NCI-H748 treated with DMSO at 0.1 percent for 48 hours (cell line): ENCODE measurements at regions not wholly inside any gene's neighbourhood (a gene's known extent, or its start where the extent isn't known, plus 50 kb on each side); places are given as distances from the start of the nearest gene placed in this dataset.
"Not testable (repeated sequence)": the region's sequence is repeated elsewhere in the genome, so short reads cannot be mapped to it uniquely, and the experiment has no call there.

Experiments used
- DNase-seq: peaks from one replicate; lab custom pipeline; 2025; lab: John Stamatoyannopoulos, UW

DNA sequence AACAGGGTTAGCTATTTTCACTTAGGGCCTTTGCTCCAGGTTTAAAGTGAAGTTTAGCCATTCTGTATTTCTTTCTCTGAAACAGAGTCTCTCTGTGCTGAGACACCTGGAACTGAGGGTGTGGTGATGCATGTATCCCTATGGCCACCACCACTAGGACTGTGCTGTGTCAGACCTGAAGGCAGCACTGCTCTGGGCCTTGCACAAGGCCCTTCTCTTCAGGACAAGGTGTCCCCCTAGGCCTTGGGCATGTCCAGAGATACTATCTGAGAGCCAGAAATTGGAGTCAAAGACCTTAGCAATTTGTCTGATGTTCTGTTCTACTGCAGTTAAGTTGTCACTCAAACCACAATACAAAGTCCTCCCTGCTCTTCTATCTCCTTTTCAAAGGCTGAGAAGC, 1649.2 kb downstream of the AMY1C start:
- DNase-seq = no peak

DNA sequence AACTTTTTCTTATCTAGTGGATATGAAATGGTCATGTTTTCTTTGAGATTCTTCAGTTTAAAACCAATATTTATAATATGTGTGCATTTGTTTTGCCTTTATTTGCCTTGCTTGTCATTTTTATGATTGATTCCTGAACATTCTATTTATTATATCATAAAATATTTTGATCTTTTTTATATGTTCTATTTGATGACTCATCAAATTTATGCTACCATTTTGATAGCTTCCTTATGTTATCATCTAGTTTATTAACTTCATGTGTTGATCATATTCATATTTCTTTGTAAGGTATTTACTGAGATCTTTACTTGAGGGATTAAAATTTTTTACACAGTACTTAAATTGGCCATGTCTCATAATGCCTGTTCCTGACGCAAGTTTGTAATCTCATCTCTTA, 1650.0 kb downstream of the AMY1C start:
- no peak for DNase-seq

DNA sequence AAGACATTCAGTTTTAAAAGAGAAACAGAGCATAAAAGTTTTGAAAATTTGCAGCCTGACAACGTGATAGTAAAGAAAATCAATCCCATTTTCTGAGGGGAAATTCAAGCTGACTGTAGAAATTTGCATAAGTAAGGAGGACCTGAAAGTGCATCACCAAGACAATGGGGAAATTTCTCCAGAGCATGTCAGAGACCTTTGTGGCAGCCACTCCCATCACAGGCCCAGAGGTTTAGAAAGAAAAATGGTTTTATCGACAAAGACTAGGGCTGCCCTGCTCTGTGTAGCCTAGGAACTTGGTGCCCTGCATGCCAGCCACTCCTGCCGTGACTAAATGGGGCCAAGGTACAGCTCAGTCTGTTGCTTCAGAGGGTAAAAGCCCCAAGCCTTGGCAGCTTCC, 1640.2 kb upstream of the PRMT6 start:
- no peak for DNase-seq

DNA sequence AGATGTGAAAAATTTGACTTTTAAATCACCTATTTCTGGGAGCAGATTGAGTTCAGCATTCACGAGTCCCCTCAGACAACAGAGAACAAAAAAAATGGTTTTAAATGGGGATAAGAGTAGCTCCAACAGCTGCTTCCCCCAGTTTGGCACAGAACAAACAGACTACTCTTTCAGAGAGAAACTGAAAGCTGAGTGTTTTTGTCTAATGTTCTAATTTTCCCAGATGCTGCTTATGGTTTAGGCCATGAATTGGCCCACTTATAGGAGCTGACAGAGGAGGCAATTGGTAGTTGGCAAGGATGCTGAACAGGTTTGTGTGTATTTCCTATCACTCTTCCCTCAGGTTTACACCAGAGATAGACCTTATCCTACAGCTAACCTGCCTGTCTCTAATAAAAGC, 1637.4 kb upstream of the PRMT6 start:
- DNase-seq = no peak

DNA sequence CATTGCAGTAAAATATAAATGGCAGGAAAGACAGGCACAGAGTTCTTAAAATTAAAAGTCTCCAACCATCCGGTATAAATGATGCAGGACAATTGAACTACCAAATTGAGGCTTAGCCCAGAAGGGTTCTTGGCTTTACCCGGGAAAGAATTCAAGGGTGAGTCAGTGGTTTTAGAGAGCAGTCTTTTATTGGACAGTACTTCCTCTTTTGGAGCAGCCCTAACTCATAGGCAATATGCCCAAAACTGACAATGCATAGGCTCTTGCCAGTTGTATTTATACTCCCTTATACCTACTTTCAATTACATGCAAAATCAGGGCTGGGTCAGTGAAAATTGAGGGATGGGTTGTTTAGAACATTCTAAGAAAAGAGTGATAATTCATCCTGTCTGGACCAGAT, 1628.9 kb upstream of the PRMT6 start:
- DNase-seq = no peak

DNA sequence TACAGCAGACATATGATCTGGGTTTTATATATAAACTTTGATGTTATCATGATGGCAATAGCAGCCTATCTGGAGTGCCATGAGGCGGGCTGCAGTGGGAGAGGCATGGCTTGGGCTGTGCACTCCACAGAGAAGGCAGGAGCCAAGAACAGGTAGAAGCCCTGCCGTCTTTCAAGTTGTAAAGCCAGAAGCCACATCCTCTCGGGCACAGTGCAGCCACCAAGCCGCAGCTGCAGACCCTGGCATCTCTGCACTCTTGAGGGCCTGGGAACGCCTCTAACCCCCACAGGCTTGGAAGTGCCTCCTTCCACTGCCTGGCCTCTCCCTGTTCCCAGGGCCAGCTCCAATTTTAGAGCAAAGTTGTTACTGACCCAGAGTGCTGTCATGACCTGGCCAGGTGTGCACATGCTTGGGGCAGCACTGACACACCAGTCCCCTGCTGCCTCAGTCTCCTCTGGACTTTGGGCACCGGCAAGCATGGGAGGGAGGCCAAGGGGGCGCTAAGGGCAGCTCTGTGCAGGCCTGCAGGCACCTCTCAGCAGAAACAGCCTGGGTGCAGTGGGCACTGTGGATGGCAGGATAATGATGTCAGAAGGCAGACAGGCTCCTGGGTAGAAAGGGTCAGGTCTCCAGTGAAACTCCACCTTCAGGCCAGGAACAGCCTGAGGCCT, 1619.8 kb upstream of the PRMT6 start:
- no peak for DNase-seq

DNA sequence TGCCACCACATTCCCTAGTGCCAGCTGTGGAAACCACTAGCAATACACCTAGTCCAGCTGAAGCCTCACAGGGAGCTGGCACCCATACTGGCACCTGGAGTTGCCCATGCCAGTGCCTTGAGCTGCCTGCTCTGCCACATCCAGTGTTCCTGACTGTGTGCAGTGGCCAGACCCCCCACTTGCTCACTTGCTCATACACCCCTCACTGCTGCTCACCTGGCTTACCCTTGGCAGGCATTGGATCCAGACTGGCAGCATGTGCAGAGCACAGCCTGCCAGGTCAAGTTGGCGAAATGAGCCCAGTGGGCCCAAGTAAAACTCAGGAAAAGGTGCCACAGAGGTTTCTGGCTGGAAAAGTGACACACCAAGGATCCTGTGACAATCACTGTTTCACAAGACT, 1618.6 kb upstream of the PRMT6 start:
- no peak for DNase-seq

DNA sequence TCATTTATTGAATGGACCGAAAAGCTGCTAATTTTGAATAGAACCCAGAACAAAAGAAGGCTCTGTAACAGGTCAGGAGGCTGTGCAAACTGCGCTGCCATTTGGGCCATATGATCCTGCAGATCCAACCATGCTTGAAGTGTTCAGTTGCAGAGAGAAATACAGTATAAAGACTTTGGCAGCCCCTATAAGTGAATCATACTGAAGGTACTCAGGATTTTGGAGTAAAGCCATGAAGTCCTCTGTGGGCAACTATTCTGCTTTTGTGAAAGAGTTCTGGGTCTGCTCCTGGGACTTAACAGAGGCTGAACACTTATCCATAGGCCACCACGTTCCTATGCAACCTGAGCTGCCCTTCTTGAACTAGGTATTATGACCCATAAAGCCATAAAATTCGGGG, 1613.6 kb upstream of the PRMT6 start:
- DNase-seq = no peak

DNA sequence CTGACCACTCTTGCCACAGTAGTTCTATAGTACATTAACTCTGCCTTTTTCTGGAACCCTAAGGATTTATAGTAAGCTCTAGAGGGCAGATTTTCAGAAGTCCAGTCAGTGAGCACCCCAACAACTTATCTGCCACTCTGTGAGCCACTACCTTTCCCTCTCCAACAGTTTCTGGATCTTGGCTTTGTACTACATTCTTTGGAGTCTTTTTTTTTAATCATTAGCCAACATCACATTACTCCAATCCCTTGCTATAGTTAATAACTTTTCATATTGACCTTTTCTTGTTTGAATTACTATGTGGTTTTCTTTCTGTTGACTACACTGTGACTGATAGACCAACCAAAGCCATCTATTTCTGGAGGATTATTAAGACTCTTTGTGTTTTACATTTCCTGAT, 1596.7 kb upstream of the PRMT6 start:
- DNase-seq = no peak

DNA sequence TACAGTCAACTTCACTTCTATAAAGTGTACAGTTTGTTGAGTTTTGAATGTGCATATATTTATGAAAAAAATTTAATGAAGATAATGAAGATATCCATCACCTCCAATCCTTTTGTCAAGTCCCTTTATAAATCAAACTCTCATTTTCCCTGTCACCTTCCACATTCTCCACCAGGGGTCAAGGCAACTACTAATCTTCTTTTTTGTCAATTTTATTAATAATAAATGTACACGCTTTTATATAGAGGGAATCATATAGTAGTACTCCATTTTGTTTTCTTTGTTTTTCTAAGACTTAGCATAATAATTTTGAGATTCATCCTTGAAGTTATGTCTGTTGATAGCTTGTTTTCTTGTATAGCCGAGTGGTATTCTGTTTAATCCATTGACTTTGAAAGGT, 1594.2 kb upstream of the PRMT6 start:
- no peak for DNase-seq

DNA sequence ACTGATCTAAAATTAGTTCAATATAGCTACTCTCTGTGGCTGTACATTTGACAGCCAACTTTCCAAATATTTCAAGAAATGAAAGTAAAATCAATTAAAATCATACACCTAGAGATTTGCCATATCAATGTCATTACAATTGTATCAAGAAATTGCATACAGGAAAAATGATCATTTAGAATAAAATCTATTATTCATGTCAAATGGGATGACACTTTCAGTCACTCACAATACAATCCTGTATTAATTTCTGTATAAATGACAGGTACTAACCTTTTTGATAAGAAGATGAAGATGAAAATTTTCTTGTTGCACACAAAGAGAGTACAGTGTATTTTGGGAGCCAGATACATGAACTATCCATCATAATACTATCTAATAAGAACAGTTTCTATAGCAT, 1588.9 kb upstream of the PRMT6 start:
- DNase-seq = no peak

DNA sequence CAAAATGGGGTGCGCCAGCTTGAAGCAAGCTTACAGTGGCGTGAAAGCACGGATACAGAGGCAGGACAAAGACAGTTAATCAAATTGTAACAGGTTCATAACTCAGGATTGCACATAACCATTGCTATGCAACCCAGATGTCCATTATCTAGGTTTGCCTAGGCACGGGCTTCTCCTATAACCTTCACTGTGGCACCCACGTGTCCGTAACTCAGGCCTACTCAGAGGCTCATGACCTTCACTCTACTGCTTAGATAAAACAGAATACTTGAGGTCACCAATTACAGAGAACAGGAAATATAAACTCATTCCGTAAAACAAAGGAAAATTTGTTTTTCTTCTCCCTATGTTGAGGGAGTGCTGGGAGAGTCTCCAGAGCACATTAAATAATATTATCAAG, 1585.9 kb upstream of the PRMT6 start:
- DNase-seq = not testable (repeated sequence)

DNA sequence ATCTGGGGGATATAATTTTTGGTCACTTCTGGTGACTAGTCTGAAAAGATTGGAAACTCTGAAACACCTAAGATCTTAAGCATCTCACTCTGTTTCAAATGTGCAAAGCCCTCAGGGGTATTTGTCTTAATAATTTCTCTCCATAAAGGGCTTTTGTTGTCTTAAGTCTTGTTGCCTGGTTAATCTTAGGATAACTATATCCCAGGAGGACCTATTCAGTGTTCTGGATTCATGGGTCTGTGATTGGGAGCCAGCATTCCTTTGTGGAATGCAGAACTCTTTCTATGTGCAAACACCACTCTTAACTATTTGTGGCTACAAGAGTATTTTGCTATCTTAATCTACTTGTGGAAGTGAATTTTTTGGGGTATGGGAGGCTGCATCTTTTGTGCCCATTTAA, 1573.0 kb upstream of the PRMT6 start:
- no peak for DNase-seq

DNA sequence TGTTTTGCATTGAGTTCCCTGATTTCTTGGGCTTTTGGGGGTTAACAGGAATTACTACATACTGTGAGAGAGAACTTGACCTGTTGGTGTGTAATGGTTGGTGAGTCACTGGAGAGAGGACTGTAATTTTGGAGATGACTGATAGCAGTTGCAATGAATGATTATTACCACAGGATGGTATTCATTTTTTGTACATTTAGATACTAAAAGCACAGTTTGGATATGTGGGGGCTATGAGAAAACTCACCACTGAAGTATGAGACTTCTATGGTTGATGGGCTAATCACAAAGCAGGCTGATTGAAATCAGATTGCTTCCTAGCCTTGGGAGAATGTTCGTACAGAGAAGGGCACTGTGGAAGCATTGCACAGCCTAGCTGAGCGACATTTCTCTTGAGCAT, 1571.3 kb upstream of the PRMT6 start:
- DNase-seq = no peak

DNA sequence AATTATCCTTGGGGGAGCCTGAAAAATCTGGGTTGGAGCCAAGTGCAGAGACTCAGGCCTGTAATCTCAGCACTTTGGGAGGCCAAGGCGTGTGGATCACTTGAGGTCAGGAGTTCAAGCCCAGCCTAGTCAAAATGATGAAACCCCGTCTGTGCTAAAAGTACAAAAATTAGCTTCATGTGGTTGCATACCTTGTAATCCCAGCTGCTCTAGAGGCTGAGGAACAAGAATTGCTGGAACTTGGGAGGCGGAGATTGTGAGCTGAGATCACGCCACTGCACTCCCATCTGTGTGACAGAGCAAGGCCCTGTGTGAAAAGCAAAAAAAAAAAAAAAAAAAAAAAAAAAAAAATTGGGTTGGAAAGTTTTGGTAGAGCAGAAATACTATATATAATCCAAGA, 1563.6 kb upstream of the PRMT6 start:
- no peak for DNase-seq

DNA sequence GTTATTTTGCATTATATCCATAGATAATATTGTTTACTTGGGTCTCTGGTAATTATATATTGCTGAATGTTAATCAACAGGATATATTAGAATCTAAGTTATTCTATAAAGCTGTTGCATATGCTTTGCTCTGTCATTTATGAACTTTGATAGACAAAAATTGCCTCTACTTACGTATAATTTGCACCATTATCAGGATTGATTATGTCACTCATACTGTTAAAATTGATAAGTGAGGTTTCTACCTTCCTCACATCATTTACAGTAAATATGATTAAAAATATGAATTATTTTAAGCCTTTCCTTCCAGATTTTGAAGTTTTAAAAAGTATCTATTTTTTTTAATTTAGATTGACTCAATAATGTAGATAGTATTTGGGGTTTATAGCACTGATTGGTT, 1540.4 kb upstream of the PRMT6 start:
- DNase-seq = no peak

DNA sequence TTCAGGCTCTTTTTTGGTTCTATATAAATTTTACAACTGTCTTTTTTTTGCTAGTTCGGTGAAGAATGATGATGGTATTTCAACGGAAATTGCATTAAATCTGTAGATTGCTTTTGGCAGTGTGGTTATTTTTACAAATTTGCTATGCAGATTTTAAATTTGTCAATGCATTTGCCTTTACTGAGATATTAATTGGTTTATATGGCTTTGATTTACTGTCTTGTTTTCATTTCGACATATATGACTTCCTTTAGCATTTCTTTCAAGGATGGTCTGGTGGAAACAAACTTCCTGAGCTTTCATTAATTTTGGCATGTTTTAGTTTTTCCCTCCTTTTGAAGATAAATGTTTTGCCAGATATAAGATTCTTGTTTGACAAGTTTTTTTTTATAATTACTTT, 1522.5 kb upstream of the PRMT6 start:
- no peak for DNase-seq

DNA sequence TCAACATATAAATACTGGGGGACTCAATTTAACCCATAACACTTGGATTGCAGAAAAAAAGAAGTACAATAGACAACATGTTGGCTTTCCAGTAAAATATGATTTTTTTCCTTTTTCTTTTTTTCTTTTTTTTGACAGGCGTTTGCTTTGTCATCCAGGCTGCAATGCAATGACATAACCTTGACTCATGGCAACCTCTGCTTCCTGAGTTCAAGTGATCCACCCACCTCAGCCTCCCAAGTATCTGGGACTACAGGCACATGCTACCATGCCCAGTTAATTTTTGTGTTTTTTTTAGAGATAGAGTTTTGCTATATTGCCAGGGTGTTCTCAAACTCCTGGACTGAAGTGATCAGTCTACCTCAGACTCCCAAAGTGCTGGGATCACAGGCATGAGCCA, 1512.0 kb upstream of the PRMT6 start:
- DNase-seq = no peak

DNA sequence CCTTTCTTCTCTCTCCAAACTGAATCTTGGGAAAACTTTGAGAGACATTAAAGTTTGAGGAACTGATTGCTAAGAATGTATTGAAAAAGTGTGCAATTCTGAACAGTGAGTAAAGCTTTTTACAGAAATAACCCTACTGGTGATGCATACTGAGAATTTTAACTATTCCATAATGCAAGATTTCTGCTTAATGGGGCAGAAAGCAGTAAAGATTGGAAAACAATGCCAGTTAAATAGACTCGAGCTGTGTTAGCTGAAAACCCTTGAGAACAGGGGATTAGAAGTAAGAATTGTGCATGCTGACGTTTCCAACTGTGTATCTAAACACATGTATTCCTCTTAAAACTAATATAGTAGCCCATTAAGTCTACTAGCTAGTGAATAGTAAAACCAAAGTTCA, 1500.2 kb upstream of the PRMT6 start:
- no peak for DNase-seq

DNA sequence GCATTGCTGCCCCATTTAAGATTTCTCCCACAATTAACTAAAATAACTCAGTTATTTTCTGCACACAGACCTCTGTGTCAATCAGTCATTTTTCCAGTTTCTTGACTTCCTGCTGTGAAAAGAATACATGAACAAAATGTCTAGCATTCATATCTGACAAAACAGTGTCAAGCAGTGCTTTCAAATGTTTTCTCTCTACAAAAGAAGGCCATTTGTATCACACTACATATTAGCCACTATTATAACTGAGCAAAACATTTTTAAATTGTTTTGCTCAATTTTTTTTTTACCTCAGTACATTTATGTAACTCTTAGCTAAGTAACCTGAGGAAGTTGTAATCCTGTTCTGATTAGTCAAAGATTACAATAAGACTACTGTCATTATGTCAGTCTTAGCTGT, 1498.5 kb upstream of the PRMT6 start:
- no peak for DNase-seq

DNA sequence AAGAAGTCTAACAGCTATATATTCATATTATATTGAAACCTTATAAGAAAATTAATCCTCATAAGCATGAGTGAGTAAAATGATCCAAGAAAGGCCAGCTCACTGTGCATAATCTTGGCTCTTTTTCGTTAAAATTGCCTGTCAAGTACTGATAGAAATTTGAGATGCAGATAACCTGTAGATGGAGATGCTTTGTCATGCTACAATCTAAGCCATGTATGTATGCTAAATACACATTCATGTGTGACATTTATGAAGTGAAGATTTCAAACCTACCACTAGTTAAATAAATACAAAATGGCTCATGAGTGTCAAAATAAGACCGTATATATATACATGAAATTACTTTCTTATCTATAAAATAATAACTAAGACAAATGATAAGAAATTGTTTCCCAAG, 1491.5 kb upstream of the PRMT6 start:
- no peak for DNase-seq

DNA sequence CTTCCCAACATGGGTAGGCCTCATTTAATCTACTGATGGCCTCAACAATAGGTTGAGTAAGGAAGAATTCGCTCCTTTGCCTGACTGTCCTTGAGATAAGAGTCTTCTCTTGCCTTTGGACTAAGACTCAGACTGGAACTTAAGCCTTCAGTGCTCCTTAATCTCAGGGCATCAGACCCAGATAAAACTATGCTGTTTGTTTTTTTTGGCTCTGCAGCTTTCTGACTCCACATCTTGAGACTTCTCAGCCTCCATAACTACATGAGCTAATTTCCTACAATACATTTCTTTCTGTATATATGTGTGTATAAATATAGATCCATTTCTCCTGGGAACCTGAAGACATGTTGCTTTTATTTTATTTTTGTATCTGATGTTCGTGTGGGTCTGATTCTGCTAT, 1470.7 kb upstream of the PRMT6 start:
- DNase-seq = no peak

DNA sequence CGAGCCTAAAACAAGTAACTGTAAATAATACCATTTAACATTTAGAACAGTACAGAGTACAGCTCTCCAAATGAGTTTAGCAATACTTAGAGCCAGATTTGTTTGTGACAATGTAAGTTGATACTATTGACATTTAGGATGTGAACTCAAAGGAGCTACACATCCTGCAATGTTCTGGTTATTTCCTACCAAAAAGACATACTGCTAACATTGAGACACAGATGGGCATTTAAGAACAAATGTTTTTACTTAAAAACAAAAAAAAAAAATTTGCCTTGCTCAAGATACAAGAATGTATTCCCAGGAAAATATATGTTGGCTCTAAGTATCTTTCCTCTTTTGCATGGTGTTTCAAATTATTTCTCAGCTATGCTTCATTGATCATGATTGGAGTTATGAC, 1464.8 kb upstream of the PRMT6 start:
- DNase-seq = peak; percentile 12

DNA sequence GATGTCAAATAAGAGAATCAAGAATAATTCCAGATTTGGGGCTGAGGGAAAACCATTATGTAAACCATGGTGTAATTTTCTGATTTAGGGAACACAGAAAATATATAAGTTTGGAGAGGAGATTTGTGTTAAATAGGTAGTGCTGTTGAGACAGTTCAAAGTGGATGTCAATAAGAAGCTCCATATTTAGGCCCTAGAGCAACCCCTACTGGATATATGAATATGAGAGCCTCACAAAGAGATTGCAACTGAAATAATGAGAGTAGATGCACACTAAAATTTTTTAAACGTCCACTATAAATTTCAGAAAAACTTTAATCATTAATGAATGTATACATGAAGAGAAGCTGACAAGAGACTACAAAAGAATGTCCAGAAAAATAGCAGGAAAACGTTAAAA, 1447.8 kb upstream of the PRMT6 start:
- no peak for DNase-seq
